Caco-2 (cell line): ENCODE measurements at regions not wholly inside any gene's neighbourhood (a gene's known extent, or its start where the extent isn't known, plus 50 kb on each side); places are given as distances from the start of the nearest gene placed in this dataset.
A peak's percentile ranks its signal among the peaks of the same experiment; 100 is the strongest.

Experiments used
- BruUV-seq: library from RNA; stranded (reverse); fragments of 400-500 nt; replicated peaks from 2 replicates; lab custom pipeline; 2021; lab: Mats Ljungman, UMichigan
- CTCF ChIA-PET: fragments of 300-600 bp; sonication (Branson Sonifier 250); formaldehyde crosslinking; loops from one replicate; lab custom pipeline; 2022; ENCODE audit warnings: antibody characterized with exemption; lab: Charles Lee
- POLR2A ChIA-PET: fragments of 300-600 bp; sonication (Branson Sonifier 250); formaldehyde crosslinking; loops from one replicate; lab custom pipeline; 2022; ENCODE audit warnings: antibody characterized with exemption; lab: Charles Lee
- DNase-seq, 2 experiments: peaks; one replicate each; pipeline versions ENCODE4 v3.0.0 to v3.0.0-alpha.2; 2020 to 2022
- H3K27me3 ChIP-seq: replicated peaks from 2 replicates; pipeline ENCODE4 v1.6.0; 2011; ENCODE audit warnings: low read length; ENCODE audit not compliant: control insufficient read depth, insufficient read depth
- H3K36me3 ChIP-seq: 2 replicates; pipeline ENCODE4 v1.5.1; 2011; ENCODE audit warnings: low read length; ENCODE audit not compliant: control insufficient read depth, insufficient read depth
- H3K4me1 ChIP-seq: fragments of 250-450 bp; sonication (Bioruptor Pico); 2 replicates; pipeline ENCODE4 v1.5.1; 2020; ENCODE audit warnings: mild to moderate bottlenecking
- H3K4me3 ChIP-seq: 2 replicates; pipeline ENCODE4 v1.5.1; 2011; ENCODE audit warnings: low read depth, mild to moderate bottlenecking, control low read depth, low read length
- H3K9me3 ChIP-seq: fragments of 250-450 bp; sonication (Bioruptor Pico); 2 replicates; pipeline ENCODE4 v1.5.1; 2020; ENCODE audit warnings: mild to moderate bottlenecking, moderate library complexity
- H3K27ac Mint-ChIP-seq: one replicate; pipeline ENCODE4 v1.8.0; 2022; ENCODE audit warnings: mixed read lengths; ENCODE audit not compliant: unreplicated experiment
- H3K27me3 Mint-ChIP-seq: one replicate; pipeline ENCODE4 v1.8.0; 2022; ENCODE audit warnings: mixed read lengths; ENCODE audit not compliant: insufficient read depth, unreplicated experiment
- H3K36me3 Mint-ChIP-seq: one replicate; pipeline ENCODE4 v1.8.0; 2022; ENCODE audit warnings: mild to moderate bottlenecking, mixed read lengths; ENCODE audit not compliant: insufficient read depth, unreplicated experiment
- H3K4me1 Mint-ChIP-seq: one replicate; pipeline ENCODE4 v1.8.0; 2022; ENCODE audit warnings: low read depth, mixed read lengths; ENCODE audit not compliant: unreplicated experiment
- H3K4me3 Mint-ChIP-seq: one replicate; pipeline ENCODE4 v1.8.0; 2022; ENCODE audit warnings: mild to moderate bottlenecking, moderate library complexity, mixed read lengths; ENCODE audit not compliant: unreplicated experiment
- H3K9me3 Mint-ChIP-seq: one replicate; pipeline ENCODE4 v1.8.0; 2022; ENCODE audit warnings: mixed read lengths; ENCODE audit not compliant: unreplicated experiment
- CTCF ChIP-seq, 2 experiments: fragments of 200-600 bp in 1 of 2; IDR thresholded peaks; 1 replicate in 1 of 2; 2 replicates in 1 of 2; pipeline versions ENCODE4 v1.5.1 to v1.8.0; 2011 to 2022; ENCODE audit warnings: antibody characterized with exemption in 1 of 2, control low read depth in 1 of 2, inconsistent platforms in 1 of 2, low read depth in 1 of 2, low read length in 1 of 2, mild to moderate bottlenecking in 1 of 2, moderate library complexity in 1 of 2; ENCODE audit not compliant: insufficient read depth in 1 of 2, severe bottlenecking in 1 of 2, unreplicated experiment in 1 of 2
- intact Hi-C: fragments of 100-400 bp; cut with micrococcal nuclease; formaldehyde crosslinking; loops from one replicate; pipeline ENCODE4 v1.10.0; 2022; ENCODE audit not compliant: unreplicated experiment

GRCh38 chr3:77825001-77825827 lies 785.3 kb downstream of the ROBO2 start:
- Mint-ChIP-seq H3K9me3 (no peaks in the 10 kb centered on the region), H3K36me3 (no peaks in the 10 kb centered on the region), H3K4me1 (no peaks in the 10 kb centered on the region), H3K4me3 (no peak overlapping the region), H3K27ac (no peak overlapping the region), H3K27me3 (no peaks in the 10 kb centered on the region)
- no peaks in the 10 kb centered on the region for H3K27me3 ChIP-seq
- H3K9me3 ChIP-seq, result no peaks in the 10 kb centered on the region
- no peak overlapping the region for H3K4me3 ChIP-seq
- ChIA-PET POLR2A (no interaction called here), CTCF (no interaction called here)
- BruUV-seq, result no TSS peak
- TF ChIP-seq CTCF (IDR thresholded peaks at IDR 0.05; ENCODE audit: insufficient read depth in 1 of 2, low read depth in 1 of 2, low read length in 1 of 2, severe bottlenecking in 1 of 2, unreplicated experiment in 1 of 2), result no peak
- no peaks in the 10 kb centered on the region for H3K36me3 ChIP-seq
- intact Hi-C loops, result no loop called here
- peak; percentile 1 to 32 for DNase-seq
- H3K4me1 ChIP-seq, result no peaks in the 10 kb centered on the region

GRCh38 chr3:77835921-77836320 lies 796.0 kb downstream of the ROBO2 start:
- POLR2A ChIA-PET, result no interaction called here
- Histone ChIP-seq H3K27me3 (no peaks in the 10 kb centered on the region), H3K4me1 (no peaks in the 10 kb centered on the region), H3K36me3 (no peaks in the 10 kb centered on the region), H3K9me3 (no peaks in the 10 kb centered on the region), H3K4me3 (no peak overlapping the region)
- Mint-ChIP-seq H3K27ac (no peak overlapping the region), H3K9me3 (no peaks in the 10 kb centered on the region), H3K27me3 (peaks cover 3% of the 10 kb centered on the region), H3K36me3 (no peaks in the 10 kb centered on the region), H3K4me1 (no peaks in the 10 kb centered on the region), H3K4me3 (no peak overlapping the region)
- BruUV-seq, result no TSS peak
- CTCF ChIA-PET, result no interaction called here
- TF ChIP-seq CTCF (IDR thresholded peaks at IDR 0.05; ENCODE audit: insufficient read depth in 1 of 2, low read depth in 1 of 2, low read length in 1 of 2, severe bottlenecking in 1 of 2, unreplicated experiment in 1 of 2), result no peak
- intact Hi-C loops, result no loop called here
- DNase-seq, result no peak

- no peak overlapping the region for H3K27ac Mint-ChIP-seq
- Histone ChIP-seq H3K4me3 (no peak overlapping the region), H3K27me3 (no peaks in the 10 kb centered on the region), H3K36me3 (no peaks in the 10 kb centered on the region), H3K9me3 (no peaks in the 10 kb centered on the region), H3K4me1 (no peaks in the 10 kb centered on the region)
- no peaks in the 10 kb centered on the region for H3K4me1 Mint-ChIP-seq
- POLR2A ChIA-PET, result no interaction called here
- H3K4me3 Mint-ChIP-seq, result no peak overlapping the region
- no peak for TF ChIP-seq CTCF (IDR thresholded peaks at IDR 0.05; ENCODE audit: insufficient read depth in 1 of 2, low read depth in 1 of 2, low read length in 1 of 2, severe bottlenecking in 1 of 2, unreplicated experiment in 1 of 2)
- no peaks in the 10 kb centered on the region for H3K36me3 Mint-ChIP-seq
- BruUV-seq, result no TSS peak
- CTCF ChIA-PET, result no interaction called here
- intact Hi-C loops, result no loop called here
- peaks cover 7% of the 10 kb centered on the region for H3K9me3 Mint-ChIP-seq
- H3K27me3 Mint-ChIP-seq, result no peaks in the 10 kb centered on the region
- DNase-seq, result no peak
Measured at GRCh38 chr3:77837456-77838025, 797.6 kb downstream of the ROBO2 start.
